NCI-H526 (cell line): ENCODE measurements at regions not wholly inside any gene's neighbourhood (a gene's known extent, or its start where the extent isn't known, plus 50 kb on each side); places are given as distances from the start of the nearest gene placed in this dataset.

Experiments used
- DNase-seq, 2 experiments: peaks; one replicate each; lab custom pipeline; 2025; lab: John Stamatoyannopoulos, UW

- DNase-seq, result no peak
Observed at GRCh38 chr10:78515873-78516153, 482.1 kb downstream of the RPS24 start.

- no peak for DNase-seq
Observed at GRCh38 chr10:78516236-78516635, 482.6 kb downstream of the RPS24 start.

- no peak for DNase-seq
Observed at GRCh38 chr10:78516756-78517155, 483.1 kb downstream of the RPS24 start.

GRCh38 chr10:78518224-78518623, 484.6 kb downstream of the RPS24 start:
- DNase-seq, result no peak

- DNase-seq, result peak in 1 of 2 experiments; percentile 13
Observed at GRCh38 chr10:78520737-78521430, 487.2 kb downstream of the RPS24 start.

GRCh38 chr10:78523453-78523852, 489.8 kb downstream of the RPS24 start:
- DNase-seq, result no peak

GRCh38 chr10:78524342-78524741, 490.7 kb downstream of the RPS24 start:
- no peak for DNase-seq

GRCh38 chr10:78524941-78525340, 491.3 kb downstream of the RPS24 start:
- peak in 1 of 2 experiments; percentile 21 for DNase-seq

- no peak for DNase-seq
Observed at GRCh38 chr10:78526347-78526746, 492.7 kb downstream of the RPS24 start.

GRCh38 chr10:78527296-78527695, 493.6 kb downstream of the RPS24 start:
- DNase-seq, result no peak

- no peak for DNase-seq
Observed at GRCh38 chr10:78528749-78529204, 495.1 kb downstream of the RPS24 start.

GRCh38 chr10:78529262-78529661, 495.6 kb downstream of the RPS24 start:
- no peak for DNase-seq

GRCh38 chr10:78531088-78531487, 497.4 kb downstream of the RPS24 start:
- DNase-seq, result no peak

GRCh38 chr10:78532480-78533042, 498.9 kb downstream of the RPS24 start:
- no peak for DNase-seq

- DNase-seq, result no peak
Observed at GRCh38 chr10:78533098-78533497, 499.4 kb downstream of the RPS24 start.

- no peak for DNase-seq
Observed at GRCh38 chr10:78533776-78534175, 500.1 kb downstream of the RPS24 start.

GRCh38 chr10:78535716-78536218, 502.1 kb downstream of the RPS24 start:
- no peak for DNase-seq

GRCh38 chr10:78537018-78537417, 503.4 kb downstream of the RPS24 start:
- DNase-seq, result no peak

GRCh38 chr10:78539247-78539766, 505.6 kb downstream of the RPS24 start:
- DNase-seq, result no peak

GRCh38 chr10:78540355-78541076, 506.9 kb downstream of the RPS24 start:
- DNase-seq, result no peak

- DNase-seq, result no peak
Observed at GRCh38 chr10:78541481-78542140, 507.9 kb downstream of the RPS24 start.

- no peak for DNase-seq
Observed at GRCh38 chr10:78542141-78542489, 508.5 kb downstream of the RPS24 start.

- DNase-seq, result no peak
Observed at GRCh38 chr10:78542521-78542920, 508.9 kb downstream of the RPS24 start.
